ENCODE measurements at regions not wholly inside any gene's neighbourhood (a gene's known extent, or its start where the extent isn't known, plus 50 kb on each side); places are given as distances from the start of the nearest gene placed in this dataset.

- Histone ChIP-seq H3K27ac (no peak overlapping the region), H3K4me1 (replicated peaks in 1 of 2) (no peaks in the 10 kb centered on the region), H3K9me3 (replicated peaks in 1 of 3) (no peaks in the 10 kb centered on the region), H3K4me3 (no peak overlapping the region), H3K27me3 (no peaks in the 10 kb centered on the region), H3K36me3 (replicated peaks in 1 of 2) (no peaks in the 10 kb centered on the region)
- WGBS, 4 donors: 81 to 88% (median 85%) methylated on average over 1 of the region's 1 CpG
- DNase-seq: no peak
- intact Hi-C loops (cut with DNase I): no loop called here
- TF ChIP-seq POLR2A (IDR thresholded peaks at IDR 0.05) (no peak), CTCF (IDR thresholded peaks at IDR 0.05) (no peak)
Measured at GRCh38 chr1:102630041-102630440, 478.3 kb downstream of the COL11A1 start.

GRCh38 chr1:102628109-102628613 is 480.2 kb downstream of the COL11A1 start:
- no peaks in the 10 kb centered on the region for H3K27me3 ChIP-seq
- DNase-seq: no peak
- intact Hi-C loops (cut with DNase I): no loop called here
- H3K9me3 ChIP-seq (replicated peaks in 1 of 3): no peaks in the 10 kb centered on the region
- no peaks in the 10 kb centered on the region for H3K4me1 ChIP-seq (replicated peaks in 1 of 2)
- H3K27ac ChIP-seq: no peak overlapping the region
- no peaks in the 10 kb centered on the region for H3K36me3 ChIP-seq (replicated peaks in 1 of 2)
- no peak overlapping the region for H3K4me3 ChIP-seq
- no peak for TF ChIP-seq POLR2A (IDR thresholded peaks at IDR 0.05)
- TF ChIP-seq CTCF (IDR thresholded peaks at IDR 0.05): no peak
- WGBS, 4 donors: 51 to 61% (median 56%) methylated on average over 5 of the region's 5 CpGs

- Histone ChIP-seq H3K9me3 (replicated peaks in 1 of 3) (no peaks in the 10 kb centered on the region), H3K36me3 (replicated peaks in 1 of 2) (no peaks in the 10 kb centered on the region), H3K27ac (no peak overlapping the region), H3K27me3 (no peaks in the 10 kb centered on the region), H3K4me3 (no peak overlapping the region), H3K4me1 (replicated peaks in 1 of 2) (no peaks in the 10 kb centered on the region)
- WGBS, 4 donors: 69 to 81% (median 75%) methylated on average over 2 of the region's 2 CpGs
- no peak for DNase-seq
- no peak for TF ChIP-seq CTCF (IDR thresholded peaks at IDR 0.05)
- no peak for TF ChIP-seq POLR2A (IDR thresholded peaks at IDR 0.05)
- intact Hi-C loops (cut with DNase I): no loop called here
Measured at GRCh38 chr1:102627145-102627544, 481.2 kb downstream of the COL11A1 start.

- no peak overlapping the region for H3K27ac ChIP-seq
- no peaks in the 10 kb centered on the region for H3K4me1 ChIP-seq (replicated peaks in 1 of 2)
- H3K9me3 ChIP-seq (replicated peaks in 1 of 3): no peaks in the 10 kb centered on the region
- intact Hi-C loops (cut with DNase I): no loop called here
- no peak for DNase-seq
- no peak overlapping the region for H3K4me3 ChIP-seq
- H3K36me3 ChIP-seq (replicated peaks in 1 of 2): no peaks in the 10 kb centered on the region
- no peaks in the 10 kb centered on the region for H3K27me3 ChIP-seq
- WGBS, 4 donors: 49 to 63% (median 52%) methylated on average over 2 of the region's 2 CpGs
- no peak for TF ChIP-seq POLR2A (IDR thresholded peaks at IDR 0.05)
- TF ChIP-seq CTCF (IDR thresholded peaks at IDR 0.05): no peak
Measured at GRCh38 chr1:102615896-102616295, 492.4 kb downstream of the COL11A1 start.

Measured in adrenal gland (tissue), 9 donors.